HCEC 1CT (cell line): ENCODE measurements at regions not wholly inside any gene's neighbourhood (a gene's known extent, or its start where the extent isn't known, plus 50 kb on each side); places are given as distances from the start of the nearest gene placed in this dataset.

Experiments used
- DNase-seq: peaks from one replicate; pipeline ENCODE4 v3.0.0-alpha.2; 2017

GRCh38 chr1:13878021-13878420, 178.0 kb downstream of the PRDM2 start:
- DNase-seq = no peak

DNA sequence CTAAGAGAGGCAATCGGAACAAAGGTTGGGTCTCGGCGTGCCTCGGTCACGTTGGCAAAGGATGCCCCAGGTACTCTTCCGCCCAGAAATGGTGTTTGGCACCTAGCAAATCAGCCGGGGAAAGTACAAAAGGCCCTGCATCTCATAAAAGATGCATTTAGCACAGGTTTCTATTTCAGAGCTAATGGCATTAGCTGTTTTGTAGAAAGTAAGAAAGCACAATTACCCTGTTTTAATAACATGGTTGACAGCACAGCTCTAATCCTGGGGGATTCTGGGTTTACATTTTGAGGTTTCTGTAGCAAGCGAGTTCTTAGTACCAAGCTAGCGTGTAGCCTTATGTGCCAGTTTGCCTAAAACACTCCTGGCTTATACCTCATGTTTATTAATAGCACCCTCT, 178.5 kb downstream of the PRDM2 start:
- no peak for DNase-seq

- no peak for DNase-seq
Observed at GRCh38 chr1:13881385-13882088, 181.5 kb downstream of the PRDM2 start.

- no peak for DNase-seq
Observed at GRCh38 chr1:13888351-13888986, 188.5 kb downstream of the PRDM2 start.

DNA sequence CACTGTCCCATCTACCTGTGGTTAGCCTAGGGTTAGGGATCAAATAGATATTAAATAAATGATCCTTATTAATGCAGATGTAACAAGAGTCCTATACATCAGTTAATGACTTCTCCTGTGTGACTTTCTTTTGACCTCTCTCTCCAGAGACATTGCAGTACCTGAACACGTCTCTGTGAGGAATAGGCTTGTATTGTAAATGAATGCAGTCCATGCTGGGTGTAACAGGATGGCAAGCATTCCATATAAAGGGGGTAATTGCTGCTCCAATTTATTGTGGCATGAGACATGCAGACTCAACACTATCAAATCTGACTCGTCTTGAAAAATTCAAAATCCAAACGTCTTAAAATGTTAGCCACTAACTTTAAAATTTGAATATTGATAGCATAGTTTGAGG, 189.5 kb downstream of the PRDM2 start:
- DNase-seq = no peak

GRCh38 chr1:13890766-13891165, 190.8 kb downstream of the PRDM2 start:
- no peak for DNase-seq

DNA sequence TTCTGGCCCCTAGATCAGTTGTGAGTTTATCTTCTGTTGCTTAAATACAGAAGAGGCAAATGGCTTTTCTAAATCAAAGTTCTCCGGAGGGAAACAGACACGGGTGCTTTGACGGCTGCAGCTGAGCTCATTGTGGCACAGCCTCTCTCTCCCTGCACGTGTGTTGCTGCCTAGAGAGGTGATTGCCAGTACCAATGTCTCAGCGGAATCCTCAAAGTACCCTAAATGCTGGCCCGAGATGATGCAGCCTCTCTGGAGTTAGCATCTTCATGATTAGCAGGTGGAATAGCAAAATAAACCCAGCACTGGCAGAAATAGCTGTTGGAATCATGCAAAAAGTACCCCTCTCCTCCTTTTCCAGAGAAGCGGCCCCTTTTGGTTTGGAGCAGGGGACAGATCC, 192.2 kb downstream of the PRDM2 start:
- no peak for DNase-seq

DNA sequence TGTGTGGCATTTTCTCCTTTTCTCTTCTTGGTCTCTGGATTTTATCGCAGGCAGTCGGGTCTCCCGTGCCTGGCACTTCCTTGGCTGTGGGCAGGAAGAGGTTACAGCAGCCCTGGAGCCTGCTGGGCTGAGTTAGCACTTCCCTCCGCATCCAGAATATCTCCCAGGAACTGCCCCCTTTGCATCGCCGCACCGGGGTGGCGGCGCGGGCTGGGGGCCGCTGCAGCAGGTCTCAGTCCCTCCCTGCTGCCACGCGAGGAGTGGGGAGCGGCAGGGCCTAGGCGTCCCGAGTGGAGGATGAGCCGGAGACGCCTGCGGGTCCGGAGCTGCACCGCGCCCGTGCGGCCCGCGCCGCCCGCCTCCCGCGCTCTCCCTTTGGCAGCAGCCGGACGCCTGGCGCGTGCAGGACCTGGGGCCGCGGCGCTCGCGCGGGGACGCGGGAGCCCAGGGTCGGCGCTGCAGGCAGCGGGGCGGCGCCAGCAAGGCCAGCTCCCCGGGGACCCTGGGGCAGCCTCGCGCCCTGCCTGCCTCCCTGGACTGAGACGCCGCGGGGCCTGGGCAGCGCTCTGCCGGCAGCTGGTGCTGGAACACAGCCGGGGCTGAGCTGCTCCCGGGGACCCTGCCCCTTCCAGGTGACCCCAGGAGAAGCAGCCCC, 192.8 kb downstream of the PRDM2 start:
- no peak for DNase-seq

DNA sequence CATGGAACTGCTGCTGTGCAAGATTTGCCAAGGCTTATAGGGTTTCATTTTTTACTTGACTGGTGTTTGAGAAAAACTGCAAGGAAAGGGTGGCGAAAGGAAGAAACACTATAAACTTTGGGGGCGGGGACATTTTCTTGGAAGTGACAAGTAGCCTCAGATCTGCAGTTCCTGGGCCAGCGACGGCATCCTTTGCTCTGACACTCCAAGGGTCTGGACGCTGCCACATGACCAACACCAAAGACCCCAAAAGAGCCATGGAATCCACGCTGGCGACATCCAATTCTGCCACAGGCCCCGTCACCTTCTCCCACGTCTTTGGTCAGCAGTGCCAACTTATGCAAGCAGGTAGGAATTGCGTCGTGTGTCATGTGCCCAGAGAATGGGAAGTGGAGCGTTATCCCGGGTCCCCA, 193.4 kb downstream of the PRDM2 start:
- no peak for DNase-seq

- no peak for DNase-seq
Observed at GRCh38 chr1:13896932-13897331, 196.9 kb downstream of the PRDM2 start.

DNA sequence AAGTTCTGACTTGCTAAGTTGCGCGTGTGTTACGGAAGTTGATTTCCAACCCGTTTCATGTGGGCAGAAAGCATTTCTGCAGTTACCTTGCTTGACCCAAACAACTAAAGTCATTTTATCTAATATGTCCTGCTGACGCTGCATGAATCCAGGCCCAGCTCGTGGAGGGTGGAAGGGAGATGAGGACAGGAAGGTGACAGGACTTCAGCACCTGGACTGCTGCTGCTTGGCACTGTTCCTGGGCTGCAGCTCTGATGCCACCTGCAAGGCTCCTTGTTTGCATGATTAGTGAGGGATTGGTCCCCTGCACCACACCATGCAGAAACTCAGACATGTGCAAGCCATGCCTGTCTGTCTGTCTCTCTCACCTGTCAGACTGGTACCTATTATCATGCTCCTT, 198.4 kb downstream of the PRDM2 start:
- no peak for DNase-seq

- no peak for DNase-seq
Observed at GRCh38 chr1:13899856-13900255, 199.9 kb downstream of the PRDM2 start.

GRCh38 chr1:13900583-13900982, 200.6 kb downstream of the PRDM2 start:
- DNase-seq = no peak

DNA sequence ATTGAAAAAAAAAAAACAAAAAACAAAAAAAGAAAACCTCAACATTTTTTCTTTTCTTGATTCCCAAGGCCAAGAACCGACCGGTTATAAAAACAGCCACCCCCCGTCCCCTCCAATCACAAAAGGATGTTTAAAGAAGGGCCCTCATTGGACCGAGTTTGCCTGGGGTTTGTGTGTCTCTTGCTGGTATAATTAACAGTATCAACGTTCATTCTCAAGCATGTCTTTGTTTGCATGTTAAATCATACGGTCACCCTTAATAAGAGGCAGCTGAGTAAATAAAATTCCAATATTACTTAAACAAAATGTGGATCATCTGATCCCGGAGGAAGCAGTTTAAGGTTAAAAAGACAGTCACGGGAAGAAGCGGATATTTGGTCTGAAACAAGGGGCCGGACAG, 201.1 kb downstream of the PRDM2 start:
- DNase-seq = no peak

GRCh38 chr1:13901597-13901996, 201.6 kb downstream of the PRDM2 start:
- no peak for DNase-seq

- DNase-seq = no peak
Observed at GRCh38 chr1:13908128-13908527, 208.1 kb downstream of the PRDM2 start.

DNA sequence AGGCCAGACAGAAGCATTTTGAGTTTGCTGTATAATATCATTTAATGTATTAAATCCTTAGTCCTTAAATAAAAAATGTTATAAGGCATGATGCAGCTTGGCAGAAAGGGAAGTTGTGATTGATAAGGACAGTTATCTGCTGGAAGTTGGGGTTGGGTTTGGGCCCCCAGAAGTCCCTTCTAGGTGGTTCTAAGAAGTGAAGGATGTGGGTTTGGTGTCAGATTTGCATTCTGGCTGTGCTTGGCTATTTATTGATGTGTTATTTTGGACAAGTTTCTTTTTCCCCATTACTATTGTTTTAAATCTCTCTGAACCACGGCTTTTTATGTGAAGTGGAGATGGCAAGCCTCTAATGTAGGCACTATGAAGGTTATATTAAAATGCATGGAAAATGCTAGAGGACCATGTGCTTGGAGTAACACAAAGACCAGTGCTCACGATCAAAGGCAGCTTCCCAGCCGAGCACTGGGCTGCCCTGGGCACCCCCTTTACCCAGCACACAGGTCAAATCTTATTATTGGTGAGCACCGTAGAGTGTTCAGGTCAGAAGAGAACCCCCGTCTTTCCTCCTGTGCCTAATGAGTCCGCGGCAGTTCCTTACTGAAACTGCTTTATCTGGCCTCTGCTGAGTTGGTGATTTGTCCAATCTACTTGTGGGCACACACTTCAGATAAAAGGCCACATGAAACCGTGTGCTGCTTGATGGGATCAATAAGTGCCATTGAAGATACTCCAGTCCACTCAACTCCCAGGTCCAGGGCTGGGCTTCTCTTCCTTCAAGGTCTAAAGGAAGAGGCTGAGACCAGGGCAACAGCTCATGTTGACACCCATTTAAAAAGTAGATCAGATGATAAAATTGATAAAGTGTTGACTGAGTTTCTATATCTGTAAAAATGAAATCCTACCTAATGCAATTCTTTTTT, 212.0 kb downstream of the PRDM2 start:
- DNase-seq = no peak

- DNase-seq = no peak
Observed at GRCh38 chr1:13913396-13913795, 213.4 kb downstream of the PRDM2 start.

DNA sequence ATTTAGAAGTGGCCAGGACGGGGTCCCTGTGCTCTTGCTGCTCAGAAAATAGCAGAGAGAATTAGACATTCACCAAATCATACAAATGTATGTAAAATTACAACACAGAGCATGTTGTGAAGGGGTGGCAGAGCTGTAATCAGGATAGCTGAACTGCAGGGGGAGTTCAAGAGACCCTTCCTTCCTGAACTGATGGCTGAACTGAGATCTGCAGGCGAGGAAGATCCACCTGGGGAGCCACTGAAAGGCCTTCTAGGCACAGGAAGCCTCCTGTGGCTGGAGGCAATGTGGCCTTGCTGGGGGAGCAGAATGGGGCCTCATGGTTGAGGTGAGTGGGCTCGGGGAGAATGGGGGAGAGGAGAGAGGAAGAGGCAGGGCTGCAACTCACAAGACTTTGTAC, 216.5 kb downstream of the PRDM2 start:
- no peak for DNase-seq

DNA sequence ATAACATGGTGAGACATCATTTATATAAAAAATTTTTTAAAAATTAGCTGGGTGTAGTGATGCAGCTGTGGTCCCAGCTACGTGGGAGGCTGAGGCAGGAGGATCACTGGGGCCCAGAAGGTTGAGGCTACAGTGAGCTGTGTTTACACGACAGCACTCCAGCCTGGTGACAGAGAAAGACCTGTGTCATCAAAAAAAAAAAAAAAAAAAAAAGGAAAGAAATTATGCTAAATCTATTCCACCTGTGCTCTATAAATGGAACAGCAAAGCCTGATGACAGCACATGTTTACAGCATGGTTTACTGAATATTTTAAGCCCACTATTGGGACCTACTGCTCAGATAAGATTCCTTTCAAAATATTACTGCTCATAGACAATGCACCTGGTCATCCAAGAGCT, 217.6 kb downstream of the PRDM2 start:
- DNase-seq = no peak

GRCh38 chr1:13918862-13919261, 218.9 kb downstream of the PRDM2 start:
- DNase-seq = no peak

DNA sequence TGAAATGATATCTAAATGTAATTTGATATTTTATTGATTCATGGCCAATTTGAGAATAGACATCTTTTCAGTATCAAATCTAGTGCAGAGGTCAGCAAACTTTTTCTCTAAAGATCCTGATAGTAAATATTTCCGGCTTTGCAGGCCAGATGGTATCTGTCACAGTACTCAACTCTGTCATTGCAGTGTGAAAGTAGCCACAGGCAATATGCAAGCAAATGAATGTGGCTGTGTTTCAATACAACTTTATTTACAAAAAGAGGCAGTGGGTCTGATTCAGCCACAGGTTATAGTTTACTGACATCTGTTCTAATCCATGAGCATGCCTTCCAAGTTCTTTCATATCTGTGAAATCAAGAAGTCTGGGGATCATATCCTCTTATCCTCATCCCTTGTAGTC, 221.2 kb downstream of the PRDM2 start:
- no peak for DNase-seq

GRCh38 chr1:13922466-13923110, 222.6 kb downstream of the PRDM2 start:
- DNase-seq = no peak
